Gastrocnemius medialis (tissue), 4 donors: ENCODE measurements at regions not wholly inside any gene's neighbourhood (a gene's known extent, or its start where the extent isn't known, plus 50 kb on each side); places are given as distances from the start of the nearest gene placed in this dataset.

Experiments
- ATAC-seq, 2 donors: fragments of 150-250 bp; one replicate each; pipeline ENCODE4 v1.9.1; 2016
- DNase-seq, 2 donors: peaks; one replicate each; pipeline ENCODE4 v3.0.0-alpha.2; 2019
- H3K27ac ChIP-seq, 4 donors: fragments of 200-600 bp; sonication (generic); 1 replicate in 1 of 4; 2 replicates in 3 of 4; pipeline ENCODE4 v1.5.1; 2016 to 2018; ENCODE audit warnings: mild to moderate bottlenecking in 2 of 4, moderate library complexity in 1 of 4
- H3K27me3 ChIP-seq, 3 donors: fragments of 200-600 bp; sonication (generic) in 2 of 3; 1 replicate in 1 of 3; 2 replicates in 2 of 3; pipeline versions ENCODE4 v1.5.1 to v1.6.0; 2016 to 2019; ENCODE audit warnings: mild to moderate bottlenecking in 1 of 3, moderate library complexity in 1 of 3
- H3K36me3 ChIP-seq, 2 donors: fragments of 200-600 bp; sonication (generic) in 1 of 2; one replicate each; pipeline ENCODE4 v1.5.1; 2017 to 2018
- H3K4me1 ChIP-seq, 2 donors: fragments of 200-600 bp; sonication (generic) in 1 of 2; one replicate each; pipeline ENCODE4 v1.5.1; 2016 to 2017; ENCODE audit warnings: mild to moderate bottlenecking in 2 of 2
- H3K4me3 ChIP-seq, 4 donors: fragments of 200-600 bp; sonication (generic) in 3 of 4; 1 replicate in 1 of 4; 2 replicates in 3 of 4; pipeline ENCODE4 v1.5.1; 2016 to 2019; ENCODE audit warnings: mild to moderate bottlenecking in 2 of 4
- H3K9me3 ChIP-seq, 3 donors: fragments of 200-600 bp; sonication (generic) in 2 of 3; 1 replicate in 1 of 3; 2 replicates in 2 of 3; pipeline ENCODE4 v1.5.1; 2016 to 2019
- CTCF ChIP-seq, 5 experiments: fragments of 450-650 bp in 3 of 5; fragments of 200-600 bp in 2 of 5; sonication (generic) in 2 of 5; IDR thresholded peaks in 4 of 5; conservative IDR thresholded peaks in 1 of 5; 1 replicate in 4 of 5; 2 replicates in 1 of 5; pipeline ENCODE4 v1.5.1; 2016 to 2019; ENCODE audit warnings: antibody characterized with exemption in 5 of 5, mild to moderate bottlenecking in 3 of 5, moderate library complexity in 3 of 5
- POLR2A ChIP-seq, 2 donors: fragments of 450-650 bp; IDR thresholded peaks; one replicate each; pipeline ENCODE4 v1.6.1; 2017; ENCODE audit warnings: antibody characterized with exemption in 2 of 2, mild to moderate bottlenecking in 2 of 2, moderate library complexity in 2 of 2
- in situ Hi-C, 4 donors: fragments of 200-750 bp; cut with MboI; loops; one replicate each; pipeline versions ENCODE4 v1.15.0 to v1.8.0; 2017; ENCODE audit warnings: low sequenced_read_pairs in 4 of 4
- intact Hi-C: fragments of 100-400 bp; cut with DNase I; formaldehyde crosslinking; loops from one replicate; pipeline ENCODE4 v1.15.1; 2023; ENCODE audit warnings: low total_unique reads

- ATAC-seq (no peak), DNase-seq (no peak)
- Histone ChIP-seq H3K9me3 (no peaks in the 10 kb centered on the region), H3K4me3 (no peak overlapping the region), H3K36me3 (no peaks in the 10 kb centered on the region), H3K27ac (no peak overlapping the region), H3K4me1 (no peaks in the 10 kb centered on the region), H3K27me3 (no peaks in the 10 kb centered on the region)
- TF ChIP-seq POLR2A (IDR thresholded peaks at IDR 0.05) (no peak), CTCF (IDR thresholded peaks at IDR 0.05 in 4 of 5, conservative IDR thresholded peaks at IDR 0.05 in 1 of 5) (no peak)
- in situ Hi-C loops = no loop called here
- intact Hi-C loops = no loop called here
Measured at GRCh38 chr15:37792351-37792750, 142.1 kb upstream of the TMCO5A start.

GRCh38 chr15:37793851-37794250, 140.6 kb upstream of the TMCO5A start:
- H3K4me3 ChIP-seq = no peak overlapping the region
- H3K9me3 ChIP-seq = no peaks in the 10 kb centered on the region
- no peak overlapping the region for H3K27ac ChIP-seq
- intact Hi-C loops (no loop called here), in situ Hi-C loops (no loop called here)
- TF ChIP-seq POLR2A (IDR thresholded peaks at IDR 0.05) (no peak), CTCF (IDR thresholded peaks at IDR 0.05 in 4 of 5, conservative IDR thresholded peaks at IDR 0.05 in 1 of 5) (no peak)
- no peaks in the 10 kb centered on the region for H3K4me1 ChIP-seq
- no peaks in the 10 kb centered on the region for H3K36me3 ChIP-seq
- no peak for DNase-seq
- no peaks in the 10 kb centered on the region for H3K27me3 ChIP-seq
- no peak for ATAC-seq

GRCh38 chr15:37794947-37795346, 139.5 kb upstream of the TMCO5A start:
- TF ChIP-seq CTCF (IDR thresholded peaks at IDR 0.05 in 4 of 5, conservative IDR thresholded peaks at IDR 0.05 in 1 of 5) (no peak), POLR2A (IDR thresholded peaks at IDR 0.05) (no peak)
- Histone ChIP-seq H3K27me3 (no peaks in the 10 kb centered on the region), H3K36me3 (no peaks in the 10 kb centered on the region), H3K4me1 (no peaks in the 10 kb centered on the region), H3K9me3 (no peaks in the 10 kb centered on the region), H3K27ac (no peak overlapping the region), H3K4me3 (no peak overlapping the region)
- ATAC-seq = no peak
- intact Hi-C loops = no loop called here
- DNase-seq = no peak
- in situ Hi-C loops = no loop called here

GRCh38 chr15:37801529-37801928, 132.9 kb upstream of the TMCO5A start:
- Histone ChIP-seq H3K27ac (no peak overlapping the region), H3K36me3 (no peaks in the 10 kb centered on the region), H3K4me3 (no peak overlapping the region), H3K27me3 (no peaks in the 10 kb centered on the region), H3K4me1 (no peaks in the 10 kb centered on the region), H3K9me3 (no peaks in the 10 kb centered on the region)
- ATAC-seq (no peak), DNase-seq (no peak)
- TF ChIP-seq POLR2A (IDR thresholded peaks at IDR 0.05) (no peak), CTCF (IDR thresholded peaks at IDR 0.05 in 4 of 5, conservative IDR thresholded peaks at IDR 0.05 in 1 of 5) (no peak)
- in situ Hi-C loops (no loop called here), intact Hi-C loops (no loop called here)

- intact Hi-C loops (no loop called here), in situ Hi-C loops (no loop called here)
- H3K4me1 ChIP-seq = no peaks in the 10 kb centered on the region
- no peak for DNase-seq
- no peak overlapping the region for H3K27ac ChIP-seq
- H3K9me3 ChIP-seq = no peaks in the 10 kb centered on the region
- H3K4me3 ChIP-seq = no peak overlapping the region
- H3K36me3 ChIP-seq = no peaks in the 10 kb centered on the region
- TF ChIP-seq CTCF (IDR thresholded peaks at IDR 0.05 in 4 of 5, conservative IDR thresholded peaks at IDR 0.05 in 1 of 5) (no peak), POLR2A (IDR thresholded peaks at IDR 0.05) (no peak)
- no peaks in the 10 kb centered on the region for H3K27me3 ChIP-seq
- no peak for ATAC-seq
Measured at GRCh38 chr15:37806808-37807207, 127.6 kb upstream of the TMCO5A start.
